Naive thymus-derived CD4-positive, alpha-beta T cell (primary cell): ENCODE measurements at regions not wholly inside any gene's neighbourhood (a gene's known extent, or its start where the extent isn't known, plus 50 kb on each side); places are given as distances from the start of the nearest gene placed in this dataset.
"Not testable (repeated sequence)": the region's sequence is repeated elsewhere in the genome, so short reads cannot be mapped to it uniquely, and the experiment has no call there.

Source experiments
- ATAC-seq: fragments of 150-1000 bp; cut with Tn5 transposase; 2 replicates; pipeline ENCODE4 v1.10.0; 2021; ENCODE audit warnings: mild to moderate bottlenecking, moderate library complexity
- CTCF ChIA-PET: fragments of 350-600 bp; sonication (Branson Sonifier 250); formaldehyde crosslinking; loops from one replicate; lab custom pipeline; 2021; ENCODE audit warnings: antibody characterized with exemption; lab: Charles Lee
- POLR2A ChIA-PET: fragments of 350-600 bp; sonication (Branson Sonifier 250); formaldehyde crosslinking; loops from one replicate; lab custom pipeline; 2021; ENCODE audit warnings: antibody characterized with exemption, inconsistent platforms; lab: Charles Lee
- DNase-seq, 9 donors: peaks; one replicate each; pipeline versions ENCODE4 v3.0.0 to v3.0.0-alpha.2; 2020 to 2022; ENCODE audit warnings: mixed read lengths in 1 of 9
- H3K27ac ChIP-seq: one replicate; pipeline ENCODE4 v1.7.0; 2013; ENCODE audit warnings: mild to moderate bottlenecking, low read depth, low read length, moderate library complexity
- H3K27me3 ChIP-seq, 2 donors: one replicate each; pipeline ENCODE4 v1.7.0; 2013; ENCODE audit warnings: low read length in 2 of 2, mild to moderate bottlenecking in 2 of 2, moderate library complexity in 2 of 2; ENCODE audit not compliant: control insufficient read depth in 2 of 2, insufficient read depth in 2 of 2
- H3K36me3 ChIP-seq, 3 experiments: 1 replicate in 2 of 3; 2 replicates in 1 of 3; pipeline ENCODE4 v1.7.0; 2013; ENCODE audit warnings: low read length in 3 of 3, mild to moderate bottlenecking in 3 of 3, moderate library complexity in 1 of 3; ENCODE audit not compliant: insufficient read depth in 3 of 3, control insufficient read depth in 2 of 3
- H3K4me1 ChIP-seq, 2 donors: one replicate each; pipeline ENCODE4 v1.7.0; 2013; ENCODE audit warnings: low read length in 2 of 2, mild to moderate bottlenecking in 2 of 2, moderate library complexity in 1 of 2; ENCODE audit not compliant: control insufficient read depth in 2 of 2, insufficient read depth in 2 of 2
- H3K4me3 ChIP-seq: 2 replicates; pipeline ENCODE4 v1.7.0; 2013; ENCODE audit warnings: mild to moderate bottlenecking, low read length
- H3K9me3 ChIP-seq, 3 experiments: 1 replicate in 2 of 3; 2 replicates in 1 of 3; pipeline ENCODE4 v1.7.0; 2013; ENCODE audit warnings: low read length in 3 of 3; ENCODE audit not compliant: control insufficient read depth in 2 of 3
- H3K27ac Mint-ChIP-seq, 9 donors: one replicate each; pipeline ENCODE4 v1.8.0; 2020 to 2022; ENCODE audit warnings: mixed read lengths in 9 of 9, mild to moderate bottlenecking in 8 of 9, moderate library complexity in 5 of 9, inconsistent platforms in 2 of 9
- H3K27me3 Mint-ChIP-seq, 5 donors: one replicate each; pipeline ENCODE4 v1.8.0; 2021 to 2022; ENCODE audit warnings: mixed read lengths in 5 of 5, mild to moderate bottlenecking in 1 of 5
- H3K36me3 Mint-ChIP-seq, 5 donors: one replicate each; pipeline ENCODE4 v1.8.0; 2020 to 2022; ENCODE audit warnings: mixed read lengths in 5 of 5, mild to moderate bottlenecking in 3 of 5, inconsistent platforms in 1 of 5
- H3K4me1 Mint-ChIP-seq, 7 donors: one replicate each; pipeline ENCODE4 v1.8.0; 2020 to 2022; ENCODE audit warnings: mixed read lengths in 7 of 7, mild to moderate bottlenecking in 3 of 7, inconsistent platforms in 1 of 7
- H3K4me3 Mint-ChIP-seq, 10 donors: one replicate each; pipeline ENCODE4 v1.8.0; 2020 to 2022; ENCODE audit warnings: mild to moderate bottlenecking in 10 of 10, mixed read lengths in 10 of 10, moderate library complexity in 6 of 10, inconsistent platforms in 2 of 10
- H3K9me3 Mint-ChIP-seq, 11 donors: one replicate each; pipeline ENCODE4 v1.8.0; 2020 to 2022; ENCODE audit warnings: mixed read lengths in 11 of 11, mild to moderate bottlenecking in 4 of 11, inconsistent platforms in 1 of 11, moderate library complexity in 1 of 11
- intact Hi-C, 2 donors: fragments of 100-400 bp; cut with micrococcal nuclease; formaldehyde crosslinking; loops; one replicate each; pipeline ENCODE4 v1.15.1; 2023

DNA sequence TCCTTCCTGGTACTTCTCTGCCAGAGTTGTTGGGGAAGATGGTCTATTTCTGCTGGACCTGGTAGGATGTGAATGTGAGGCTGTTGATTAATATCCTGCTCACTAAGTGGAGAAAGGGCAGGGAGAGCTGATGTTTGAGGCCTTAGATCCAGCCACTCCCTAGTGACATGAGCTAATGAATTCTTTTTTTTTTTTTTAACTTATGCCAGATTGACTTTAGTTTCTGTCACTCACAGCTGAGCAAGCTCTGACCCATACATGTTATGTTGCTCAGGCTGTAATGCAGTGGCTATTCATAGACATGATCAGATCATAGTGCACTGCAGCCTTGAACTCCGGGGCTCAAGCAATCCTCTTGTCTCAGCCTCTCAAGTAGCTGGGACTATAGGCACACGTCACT lies 75.1 kb upstream of the SPRY4 start:
- H3K4me3 ChIP-seq = no peak overlapping the region

DNA sequence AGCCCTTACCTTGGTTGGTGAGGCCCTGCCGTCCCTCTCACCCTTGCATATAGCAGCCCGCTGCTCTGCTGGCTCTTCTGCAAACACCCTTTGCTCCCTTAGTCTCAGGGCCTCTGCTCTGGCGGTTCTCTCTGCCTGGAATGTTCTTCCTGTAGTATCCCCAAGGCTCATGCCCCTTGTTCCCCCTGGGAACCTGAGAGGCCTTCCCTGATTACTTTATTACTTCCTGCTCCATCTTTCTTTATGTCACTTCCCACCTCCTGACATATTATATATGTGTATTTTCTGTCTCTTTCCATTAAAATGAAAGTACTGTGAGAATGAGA lies 73.9 kb upstream of the SPRY4 start:
- CTCF ChIA-PET = no interaction called here
- Mint-ChIP-seq H3K36me3 (peaks cover 4 to 23% (median 22%) of the 10 kb centered on the region in 5 donors), H3K27me3 (peaks cover 0 to 9% (median 0%) of the 10 kb centered on the region in 5 donors), H3K9me3 (peaks cover 10 to 34% (median 21%) of the 10 kb centered on the region in 11 donors), H3K4me3 (no peak overlapping the region), H3K27ac (no peak overlapping the region), H3K4me1 (peaks cover 0 to 6% (median 0%) of the 10 kb centered on the region in 7 donors)
- Histone ChIP-seq H3K4me1 (no peaks in the 10 kb centered on the region), H3K4me3 (no peak overlapping the region), H3K27ac (no peak overlapping the region), H3K9me3 (peaks cover 0 to 15% (median 5%) of the 10 kb centered on the region in 3 experiments), H3K36me3 (no peaks in the 10 kb centered on the region), H3K27me3 (no peaks in the 10 kb centered on the region)
- no peak for ATAC-seq
- intact Hi-C loops = no loop called here
- POLR2A ChIA-PET = no interaction called here
- DNase-seq = no peak

More for the DNA sequence above, 75.1 kb upstream of the SPRY4 start:
- Mint-ChIP-seq H3K9me3 (peaks cover 10 to 33% (median 21%) of the 10 kb centered on the region in 11 donors), H3K27me3 (peaks cover 0 to 15% (median 0%) of the 10 kb centered on the region in 5 donors), H3K4me1 (peaks cover 0 to 6% (median 2%) of the 10 kb centered on the region in 7 donors), H3K4me3 (no peak overlapping the region), H3K36me3 (peaks cover 4 to 23% (median 22%) of the 10 kb centered on the region in 5 donors), H3K27ac (peak overlapping the region in 1 of 9 donors; percentile 31)
- H3K36me3 ChIP-seq = no peaks in the 10 kb centered on the region
- POLR2A ChIA-PET = no interaction called here
- no peaks in the 10 kb centered on the region for H3K4me1 ChIP-seq
- ATAC-seq (no peak), DNase-seq (no peak)
- H3K27me3 ChIP-seq = no peaks in the 10 kb centered on the region
- intact Hi-C loops = no loop called here
- H3K9me3 ChIP-seq = peaks cover 0 to 15% (median 5%) of the 10 kb centered on the region in 3 experiments
- no peak overlapping the region for H3K27ac ChIP-seq
- CTCF ChIA-PET = interaction anchor here (0.6 to 0.7 kb wide), 3 partner anchors 167 to 316 kb away, joined by 4 to 6 read pairs (median 4); no protein-coding TSS in a partner anchor

DNA sequence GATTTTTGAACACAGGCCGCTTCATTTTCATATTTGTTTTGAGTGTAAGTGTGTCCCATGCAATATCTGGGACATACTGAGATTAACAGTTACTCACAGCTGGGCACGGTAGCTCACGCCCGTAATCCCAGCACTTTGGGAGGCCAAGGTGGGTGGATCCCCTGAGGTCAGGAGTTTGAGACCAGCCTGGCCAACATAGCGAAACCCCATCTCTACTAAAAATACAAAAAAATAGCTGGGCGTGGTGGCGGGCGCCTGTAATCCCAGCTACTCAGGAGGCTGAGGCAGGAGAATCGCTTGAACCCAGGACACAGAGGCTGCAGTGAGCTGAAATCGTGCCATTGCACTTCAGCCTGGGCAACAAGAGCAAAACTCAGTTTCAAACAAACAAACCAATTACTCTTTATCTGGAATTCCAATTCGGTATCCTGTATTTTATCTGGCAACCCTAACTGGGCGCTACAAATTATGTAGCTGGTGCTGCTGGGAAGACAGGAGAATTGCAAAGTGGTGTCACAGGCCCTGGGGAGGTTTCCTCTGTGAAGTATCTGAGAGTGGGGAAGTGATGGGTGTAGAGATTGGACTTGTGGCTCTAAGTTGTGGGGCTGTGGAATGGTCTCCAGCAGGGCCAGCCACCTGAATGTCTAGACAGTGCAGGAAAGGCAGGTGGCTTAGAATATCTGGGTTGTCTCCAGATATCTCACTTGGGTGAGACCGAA lies 73.3 kb upstream of the SPRY4 start:
- H3K4me1 Mint-ChIP-seq, H3K27ac Mint-ChIP-seq, H3K4me1 ChIP-seq, H3K27me3 Mint-ChIP-seq, intact Hi-C loops, H3K4me3 ChIP-seq, ATAC-seq, H3K4me3 Mint-ChIP-seq, CTCF ChIA-PET, DNase-seq, H3K27ac ChIP-seq, POLR2A ChIA-PET, H3K36me3 ChIP-seq, H3K27me3 ChIP-seq: not testable (repeated sequence)
- H3K9me3 Mint-ChIP-seq = peaks cover 10 to 34% (median 21%) of the 10 kb centered on the region in 11 donors
- peaks cover 4 to 23% (median 22%) of the 10 kb centered on the region in 5 donors for H3K36me3 Mint-ChIP-seq
- H3K9me3 ChIP-seq = peaks cover 0 to 15% (median 5%) of the 10 kb centered on the region in 3 experiments

DNA sequence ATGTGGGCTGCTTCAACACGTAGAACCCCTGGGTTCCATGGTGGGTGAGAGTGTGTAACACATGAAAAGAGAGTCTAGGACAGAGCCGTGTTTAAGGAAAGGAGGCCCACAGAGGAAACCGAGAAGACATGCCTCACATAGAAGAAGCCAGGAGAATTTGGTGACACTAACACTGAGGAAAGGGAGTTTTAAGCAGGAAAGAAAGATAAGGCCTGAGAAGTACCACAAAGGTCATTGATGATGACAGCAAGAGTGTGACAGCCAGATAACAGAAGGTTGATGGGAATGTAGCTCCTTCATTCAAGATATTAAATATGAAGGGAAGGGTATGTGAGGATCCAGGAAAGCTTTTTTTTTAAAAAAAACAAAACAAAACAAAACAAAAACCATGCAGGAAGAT lies 72.4 kb upstream of the SPRY4 start:
- Mint-ChIP-seq H3K4me1 (peaks cover 0 to 6% (median 0%) of the 10 kb centered on the region in 7 donors), H3K4me3 (no peak overlapping the region), H3K27me3 (peaks cover 0 to 6% (median 0%) of the 10 kb centered on the region in 5 donors), H3K36me3 (peaks cover 4 to 23% (median 22%) of the 10 kb centered on the region in 5 donors), H3K27ac (no peak overlapping the region), H3K9me3 (peaks cover 10 to 34% (median 21%) of the 10 kb centered on the region in 11 donors)
- Histone ChIP-seq H3K4me1 (no peaks in the 10 kb centered on the region), H3K27ac (no peak overlapping the region), H3K4me3 (no peak overlapping the region), H3K27me3 (no peaks in the 10 kb centered on the region), H3K36me3 (no peaks in the 10 kb centered on the region), H3K9me3 (peaks cover 0 to 15% (median 5%) of the 10 kb centered on the region in 3 experiments)
- CTCF ChIA-PET = no interaction called here
- POLR2A ChIA-PET = interaction anchor here (0.6 kb wide), 1 partner anchor 41 kb away, joined by 3 read pairs; no protein-coding TSS in a partner anchor
- DNase-seq = no peak
- intact Hi-C loops = no loop called here
- no peak for ATAC-seq

DNA sequence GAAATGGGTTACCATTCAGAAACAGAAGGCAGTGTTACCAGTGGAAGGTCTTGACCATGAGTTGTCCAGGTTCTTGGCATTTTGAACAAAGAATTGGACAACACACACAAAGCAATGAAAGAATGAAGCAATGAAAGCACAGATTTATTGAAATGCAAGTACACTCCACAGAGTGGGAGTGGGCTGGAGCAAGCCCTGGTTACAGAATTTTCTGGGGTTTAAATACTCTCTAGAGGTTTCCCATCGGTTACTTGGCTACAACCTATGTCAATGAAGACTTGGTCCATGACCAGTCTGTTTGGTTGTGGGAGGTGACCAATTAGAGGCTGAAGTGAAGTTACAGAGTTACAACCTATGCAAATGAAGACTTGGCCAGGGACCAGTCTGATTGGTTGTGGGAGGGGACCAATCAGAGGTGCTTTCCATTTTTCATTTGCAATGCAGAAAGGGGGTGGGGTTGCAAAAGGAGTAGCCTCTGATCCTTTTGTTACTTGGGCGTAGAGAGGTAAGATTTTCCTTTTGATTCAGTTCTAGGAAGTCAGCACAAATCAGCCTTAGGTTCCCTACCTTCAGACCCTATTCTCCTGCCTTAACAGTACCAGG lies 71.7 kb upstream of the SPRY4 start:
- POLR2A ChIA-PET = interaction anchor here (0.6 kb wide), 1 partner anchor 40 kb away, joined by 3 read pairs; no protein-coding TSS in a partner anchor
- intact Hi-C loops = no loop called here
- CTCF ChIA-PET = interaction anchor here (0.6 kb wide), 1 partner anchor 219 kb away, joined by 3 read pairs; no protein-coding TSS in a partner anchor

DNA sequence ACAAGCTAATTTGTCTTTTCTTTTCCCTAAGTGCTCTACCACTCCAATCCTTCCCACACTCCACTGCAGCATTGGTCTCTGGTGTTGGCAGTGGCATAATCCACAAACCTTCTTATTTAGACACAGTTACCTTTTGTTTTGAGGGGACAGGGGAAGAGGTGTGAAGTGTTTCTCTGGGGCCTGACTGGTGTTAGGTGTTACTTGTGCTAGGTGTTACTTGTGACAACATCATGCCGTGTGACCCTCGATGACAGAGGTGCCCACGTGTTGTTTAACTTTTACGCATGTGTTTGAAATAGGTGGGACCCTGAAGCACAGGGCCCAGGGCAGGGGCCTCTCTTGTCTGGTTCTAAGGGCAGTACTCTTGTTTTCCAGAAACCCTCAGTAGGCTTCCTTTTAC lies 70.5 kb upstream of the SPRY4 start:
- no peak overlapping the region for H3K4me3 Mint-ChIP-seq
- Histone ChIP-seq H3K27me3 (no peaks in the 10 kb centered on the region), H3K27ac (no peak overlapping the region), H3K9me3 (peaks cover 0 to 15% (median 5%) of the 10 kb centered on the region in 3 experiments), H3K36me3 (no peaks in the 10 kb centered on the region), H3K4me1 (no peaks in the 10 kb centered on the region), H3K4me3 (no peak overlapping the region)
- intact Hi-C loops = no loop called here
- peaks cover 0 to 13% (median 4%) of the 10 kb centered on the region in 5 donors for H3K27me3 Mint-ChIP-seq
- peaks cover 4 to 23% (median 22%) of the 10 kb centered on the region in 5 donors for H3K36me3 Mint-ChIP-seq
- ATAC-seq (no peak), DNase-seq (no peak)
- H3K4me1 Mint-ChIP-seq = peaks cover 0 to 12% (median 6%) of the 10 kb centered on the region in 7 donors
- POLR2A ChIA-PET = no interaction called here
- CTCF ChIA-PET = interaction anchor here (0.5 kb wide), 1 partner anchor 157 kb away, joined by 5 read pairs; no protein-coding TSS in a partner anchor
- no peak overlapping the region for H3K27ac Mint-ChIP-seq
- H3K9me3 Mint-ChIP-seq = peaks cover 10 to 34% (median 21%) of the 10 kb centered on the region in 11 donors

More for the DNA sequence above, 71.7 kb upstream of the SPRY4 start:
- Mint-ChIP-seq H3K27ac (no peak overlapping the region), H3K4me3 (no peak overlapping the region), H3K27me3 (peaks cover 0 to 8% (median under 1%) of the 10 kb centered on the region in 5 donors), H3K36me3 (peaks cover 4 to 23% (median 22%) of the 10 kb centered on the region in 5 donors), H3K4me1 (peaks cover 0 to 6% (median 0%) of the 10 kb centered on the region in 7 donors), H3K9me3 (peaks cover 10 to 34% (median 21%) of the 10 kb centered on the region in 11 donors)
- H3K4me3 ChIP-seq = no peak overlapping the region
- DNase-seq (no peak), ATAC-seq (no peak)
- peaks cover 0 to 15% (median 5%) of the 10 kb centered on the region in 3 experiments for H3K9me3 ChIP-seq
- H3K4me1 ChIP-seq = no peaks in the 10 kb centered on the region
- no peaks in the 10 kb centered on the region for H3K27me3 ChIP-seq
- H3K36me3 ChIP-seq = no peaks in the 10 kb centered on the region
- no peak overlapping the region for H3K27ac ChIP-seq
